ENCODE measurements at regions not wholly inside any gene's neighbourhood (a gene's known extent, or its start where the extent isn't known, plus 50 kb on each side); places are given as distances from the start of the nearest gene placed in this dataset.
"Not testable (repeated sequence)": the region's sequence is repeated elsewhere in the genome, so short reads cannot be mapped to it uniquely, and the experiment has no call there.

DNA sequence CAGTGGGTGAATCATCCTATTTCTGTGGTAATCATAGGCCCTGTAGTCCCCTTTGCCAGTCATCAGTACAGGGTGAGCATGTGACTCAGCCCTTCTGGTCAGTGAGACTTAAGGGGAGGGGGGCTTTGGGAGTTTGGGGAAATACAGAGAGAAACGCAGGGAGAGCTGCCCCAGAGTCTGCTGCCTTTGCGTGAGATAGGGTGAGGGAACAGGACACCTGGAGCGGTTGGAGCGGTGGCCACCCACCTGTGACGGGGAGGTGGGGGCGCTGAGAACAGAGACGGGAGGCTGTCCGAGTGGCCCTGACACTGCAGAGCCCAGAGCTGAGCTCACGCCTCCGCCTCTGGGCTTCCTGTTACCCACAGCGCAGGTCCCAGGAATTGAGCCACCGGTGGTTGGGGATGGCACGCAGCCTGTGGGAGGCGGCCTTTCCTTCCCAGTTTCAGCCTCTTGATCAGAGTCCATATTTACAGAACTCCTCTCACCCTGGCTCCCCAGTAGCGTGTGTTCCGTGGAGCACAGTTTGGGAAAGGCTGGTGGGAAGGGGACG lies 92.0 kb upstream of the ERCC6L2 start:
- no peak for DNase-seq

- DNase-seq: no peak
These were observed 94.7 kb upstream of the ERCC6L2 start for GRCh38 chr9:95780751-95781150.

DNA sequence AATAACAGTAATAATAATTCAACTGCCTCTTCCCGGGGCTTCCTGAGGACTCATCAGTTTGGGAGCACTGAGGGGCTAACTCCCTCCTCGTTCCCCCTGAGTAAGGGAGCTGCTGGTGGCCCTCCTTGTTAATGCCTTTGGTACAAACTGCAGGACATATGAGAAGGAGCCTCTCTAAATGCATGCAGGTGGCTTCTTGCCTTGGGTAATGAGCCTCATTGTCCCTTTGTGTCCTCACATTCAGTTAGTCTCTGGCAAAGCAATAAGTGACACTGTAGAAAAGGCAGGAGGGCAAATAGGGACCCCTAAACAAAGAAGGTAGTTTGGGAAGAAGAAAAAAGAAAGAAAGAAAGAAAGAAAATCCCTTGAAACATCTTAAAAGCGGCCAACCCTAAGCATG lies 95.4 kb upstream of the ERCC6L2 start:
- no peak for DNase-seq

GRCh38 chr9:95779597-95779996 lies 95.9 kb upstream of the ERCC6L2 start:
- not testable (repeated sequence) for DNase-seq

DNA sequence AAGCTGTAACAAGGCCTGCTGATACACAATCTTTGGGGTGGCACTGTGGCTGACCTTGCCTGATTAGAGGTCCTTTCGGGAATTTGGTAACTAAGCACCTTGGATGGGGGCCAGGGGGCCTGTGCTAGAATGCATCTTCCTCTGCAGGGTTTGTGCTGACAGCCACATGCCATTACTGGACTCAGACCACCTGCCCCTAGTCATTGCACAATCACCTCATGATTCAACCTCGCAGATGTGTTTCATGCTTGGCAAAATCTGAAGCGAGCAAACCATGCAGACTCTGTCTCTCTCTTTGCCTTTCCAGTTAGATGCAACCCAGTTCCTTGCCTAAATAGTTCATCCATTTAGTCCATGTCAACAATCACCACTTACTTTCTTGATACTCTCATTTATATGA lies 96.5 kb upstream of the ERCC6L2 start:
- DNase-seq: no peak

DNA sequence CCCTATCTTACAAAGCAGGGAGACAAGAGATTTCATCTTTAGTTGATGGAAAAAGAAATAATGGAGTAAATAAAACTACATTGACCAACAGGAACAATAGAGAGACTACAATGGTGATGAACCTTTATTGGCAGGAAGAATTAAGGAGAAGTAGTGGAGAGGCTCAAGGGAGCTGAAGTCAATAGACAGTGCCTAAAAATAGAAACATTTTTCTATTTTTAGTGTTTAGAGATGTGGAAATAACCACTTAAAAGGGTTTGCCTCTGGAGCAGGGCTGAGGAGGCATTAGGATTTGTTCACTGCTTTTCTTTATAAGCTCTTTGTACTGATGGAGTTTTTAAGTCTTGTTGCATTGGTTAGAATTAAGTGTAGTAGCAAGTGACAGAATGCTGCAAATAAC lies 98.4 kb upstream of the ERCC6L2 start:
- no peak for DNase-seq

GRCh38 chr9:95776176-95776575 lies 99.3 kb upstream of the ERCC6L2 start:
- DNase-seq: no peak

- DNase-seq: no peak
These were observed 100.3 kb upstream of the ERCC6L2 start for GRCh38 chr9:95775191-95775590.

DNA sequence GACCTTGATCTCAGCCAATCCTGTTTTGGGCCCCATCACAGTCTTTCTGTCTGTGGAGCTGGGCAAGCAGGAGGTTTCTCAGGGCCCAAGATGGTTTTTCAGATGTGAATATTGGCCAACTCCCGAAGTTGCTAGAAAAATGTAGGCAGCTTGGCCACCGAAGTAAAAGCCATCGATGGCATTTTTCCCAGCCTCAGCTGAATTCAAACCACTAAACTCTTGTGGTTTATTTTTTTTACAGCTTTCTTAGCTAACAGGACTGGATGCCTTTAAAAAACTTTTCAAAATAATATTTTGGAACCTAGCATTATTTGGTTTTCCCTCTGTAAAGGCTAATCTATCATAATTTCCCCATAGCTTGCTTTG lies 102.5 kb upstream of the ERCC6L2 start:
- no peak for DNase-seq

GRCh38 chr9:95772320-95773052 lies 103.0 kb upstream of the ERCC6L2 start:
- DNase-seq: no peak

DNA sequence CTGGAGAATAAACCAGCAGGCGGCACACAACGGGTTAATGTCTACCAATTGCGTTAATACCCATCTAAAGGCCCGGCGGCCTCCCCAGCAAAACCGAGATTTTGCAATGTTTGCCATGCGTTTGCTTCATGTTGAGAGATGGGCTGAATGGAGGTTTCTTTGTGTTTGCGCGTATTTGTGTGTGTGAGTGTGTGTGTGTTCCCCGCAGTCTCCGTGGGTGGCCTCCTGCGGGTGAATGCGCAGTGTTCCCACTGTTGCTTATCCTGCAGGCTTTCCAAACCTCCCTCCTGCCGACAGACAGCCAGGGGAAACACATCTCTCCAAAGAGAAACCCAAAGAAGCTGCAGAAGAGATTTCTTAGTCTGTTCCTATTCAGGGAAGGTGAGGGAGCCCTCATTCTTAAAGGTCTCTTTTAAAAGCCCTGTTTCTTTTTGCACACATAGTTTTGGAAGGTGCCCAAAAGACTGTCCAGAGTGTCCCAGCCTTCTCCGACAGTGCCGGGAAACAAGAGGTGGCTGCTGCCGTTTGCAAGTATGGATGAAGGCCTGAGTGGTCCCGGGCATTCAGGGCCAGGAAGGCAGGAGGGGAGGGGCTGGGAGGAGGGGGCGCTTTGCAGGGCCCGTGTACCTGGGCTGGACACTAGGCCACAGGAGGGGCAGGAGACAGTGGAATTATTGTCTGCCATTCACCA lies 103.8 kb upstream of the ERCC6L2 start:
- no peak for DNase-seq

DNA sequence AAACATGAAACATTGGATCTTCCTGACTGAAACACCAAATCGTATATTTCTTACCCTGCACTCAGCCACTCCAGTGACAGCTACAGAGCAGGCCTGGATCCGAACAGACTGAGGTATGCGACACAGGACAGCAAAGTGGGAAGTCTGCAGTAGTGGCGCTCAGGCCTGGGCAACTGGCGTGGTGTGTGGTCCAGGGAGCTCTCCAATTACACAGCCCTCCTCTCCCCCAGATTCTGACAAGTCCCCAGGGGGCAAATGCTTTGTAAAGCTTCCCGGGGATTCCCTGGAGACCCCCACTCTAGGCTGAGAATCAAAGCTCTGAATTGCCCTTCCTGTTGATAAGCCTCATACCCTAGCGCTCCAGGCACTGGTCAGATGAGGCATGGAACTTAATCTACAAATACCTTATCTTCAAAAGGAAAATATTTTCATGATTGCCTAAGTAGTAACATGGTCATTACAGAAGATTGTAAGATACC lies 104.8 kb upstream of the ERCC6L2 start:
- no peak for DNase-seq

- DNase-seq: no peak
These were observed 105.5 kb upstream of the ERCC6L2 start for GRCh38 chr9:95769909-95770433.

DNA sequence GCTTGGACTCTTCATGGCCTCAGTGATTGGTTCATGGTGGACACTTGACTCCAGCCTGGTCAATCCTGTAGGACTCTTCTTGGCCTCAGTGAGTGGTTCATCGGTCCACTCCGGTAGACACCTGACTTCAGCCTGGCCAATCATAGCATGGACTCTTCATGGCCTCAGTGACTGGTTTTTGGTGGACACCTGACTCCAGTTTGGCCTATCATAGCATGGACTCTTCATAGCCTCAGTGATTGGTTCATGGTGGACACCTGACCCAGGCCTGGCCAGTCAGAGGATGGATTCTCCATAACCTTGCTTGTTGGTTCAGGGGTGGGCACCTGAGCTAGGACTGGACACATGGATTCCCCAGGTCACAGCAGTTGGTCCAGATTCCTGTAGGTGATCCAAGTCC lies 106.0 kb upstream of the ERCC6L2 start:
- no peak for DNase-seq

GRCh38 chr9:95766906-95767305 lies 108.6 kb upstream of the ERCC6L2 start:
- DNase-seq: no peak

GRCh38 chr9:95764533-95765319 lies 110.8 kb upstream of the ERCC6L2 start:
- DNase-seq: no peak

DNA sequence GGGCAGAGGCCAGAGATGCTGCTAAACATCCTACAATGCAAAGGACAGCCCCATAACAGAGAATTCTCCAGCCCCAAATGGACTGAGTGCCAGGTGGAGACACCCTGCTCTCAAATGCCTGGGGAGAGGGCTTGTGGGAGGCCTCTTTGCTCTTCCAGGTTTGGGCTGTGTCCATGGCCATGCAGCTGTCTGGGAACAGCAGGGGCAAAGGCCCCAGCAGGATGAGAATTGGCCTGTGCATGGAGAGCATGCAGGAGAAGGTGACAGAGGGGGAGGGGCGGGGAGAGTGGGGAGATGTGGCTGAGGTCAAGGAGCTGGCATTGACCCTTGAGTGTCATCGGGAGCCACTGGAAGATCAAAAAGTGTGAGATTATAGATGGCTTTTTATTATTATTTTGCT lies 111.5 kb upstream of the ERCC6L2 start:
- no peak for DNase-seq

- no peak for DNase-seq
These were observed 112.5 kb upstream of the ERCC6L2 start for GRCh38 chr9:95763006-95763405.

GRCh38 chr9:95762322-95762721 lies 113.2 kb upstream of the ERCC6L2 start:
- DNase-seq: no peak

DNA sequence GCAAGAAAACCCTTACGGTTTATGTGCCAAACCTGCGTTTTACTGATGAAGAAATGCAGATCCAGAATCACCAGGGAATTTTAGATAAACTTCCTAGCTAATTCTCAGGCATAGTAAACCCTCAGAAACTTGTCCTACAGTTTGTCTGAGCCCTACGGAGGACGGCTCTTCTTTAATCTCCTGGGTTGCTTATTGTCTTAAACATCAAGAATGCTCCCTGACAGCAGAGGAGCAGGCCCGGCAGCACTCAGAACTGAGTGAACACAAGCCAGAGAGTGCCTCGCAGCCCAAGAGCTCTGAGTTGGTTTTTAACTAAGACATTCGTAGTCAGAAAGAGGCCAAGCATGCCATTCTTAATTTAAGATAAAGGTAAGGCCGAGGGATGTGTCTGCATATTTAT lies 114.7 kb upstream of the ERCC6L2 start:
- no peak for DNase-seq

DNA sequence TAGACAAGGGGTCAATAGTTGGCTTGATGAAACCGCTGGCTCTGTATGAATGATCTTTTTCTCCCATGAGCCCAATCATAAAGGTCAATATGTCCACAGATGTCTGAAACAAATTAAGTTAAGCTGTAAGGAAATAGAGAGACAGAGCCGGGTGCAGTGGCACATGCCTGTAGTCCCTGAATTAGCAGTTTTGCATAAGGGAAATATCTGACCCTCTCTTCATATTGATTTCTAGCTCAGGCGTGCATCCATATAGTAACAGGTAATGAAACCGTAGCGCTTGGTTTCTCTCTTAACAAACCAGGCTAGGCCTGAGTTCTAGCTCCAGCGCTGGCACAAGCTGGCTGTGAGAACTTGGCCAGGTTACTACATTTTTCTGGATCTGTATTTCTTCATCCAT lies 118.1 kb upstream of the ERCC6L2 start:
- DNase-seq: no peak

GRCh38 chr9:95756986-95757385 lies 118.5 kb upstream of the ERCC6L2 start:
- no peak for DNase-seq

- DNase-seq: no peak
These were observed 119.4 kb upstream of the ERCC6L2 start for GRCh38 chr9:95756101-95756500.

- no peak for DNase-seq
These were observed 120.1 kb upstream of the ERCC6L2 start for GRCh38 chr9:95755421-95755730.

Data from hematopoietic multipotent progenitor cell treated with erythropoietin and hydrocortisone succinate and interleukin-3 and kit ligand, for 8 days (in vitro differentiated cells).